Spleen (tissue), 11 donors: ENCODE measurements at regions not wholly inside any gene's neighbourhood (a gene's known extent, or its start where the extent isn't known, plus 50 kb on each side); places are given as distances from the start of the nearest gene placed in this dataset.

Source experiments
- DNase-seq: peaks from one replicate; pipeline ENCODE4 v3.0.0-alpha.2; 2020
- H3K27ac ChIP-seq, 8 donors: fragments of 200-600 bp; sonication (generic) in 7 of 8; 1 replicate in 4 of 8; 2 replicates in 4 of 8; pipeline versions ENCODE4 v1.5.0 to v1.8.0; 2016 to 2021; ENCODE audit warnings: inconsistent platforms in 4 of 8, mild to moderate bottlenecking in 4 of 8, moderate library complexity in 1 of 8
- H3K27me3 ChIP-seq, 7 donors: fragments of 200-600 bp; sonication (generic) in 6 of 7; replicated peaks in 1 of 7; 1 replicate in 4 of 7; 2 replicates in 3 of 7; pipeline versions ENCODE4 v1.5.0 to v1.8.0; 2016 to 2021; ENCODE audit warnings: inconsistent platforms in 3 of 7, mild to moderate bottlenecking in 1 of 7
- H3K36me3 ChIP-seq, 6 donors: fragments of 200-600 bp; sonication (generic) in 5 of 6; 1 replicate in 4 of 6; 2 replicates in 2 of 6; pipeline versions ENCODE4 v1.5.0 to v1.8.0; 2016 to 2021; ENCODE audit warnings: inconsistent platforms in 2 of 6
- H3K4me1 ChIP-seq, 6 donors: fragments of 200-600 bp; sonication (generic) in 5 of 6; 1 replicate in 3 of 6; 2 replicates in 3 of 6; pipeline versions ENCODE4 v1.5.0 to v1.8.0; 2016 to 2021; ENCODE audit warnings: inconsistent platforms in 3 of 6
- H3K4me3 ChIP-seq, 8 donors: fragments of 200-600 bp; sonication (generic) in 7 of 8; 1 replicate in 4 of 8; 2 replicates in 4 of 8; pipeline versions ENCODE4 v1.5.0 to v1.8.0; 2016 to 2021; ENCODE audit warnings: inconsistent platforms in 4 of 8, mild to moderate bottlenecking in 4 of 8, moderate library complexity in 2 of 8
- H3K9me3 ChIP-seq, 8 donors: fragments of 200-600 bp; sonication (generic) in 7 of 8; 1 replicate in 4 of 8; 2 replicates in 4 of 8; pipeline versions ENCODE4 v1.5.0 to v1.8.0; 2016 to 2021; ENCODE audit warnings: inconsistent platforms in 4 of 8
- POLR2A ChIP-seq, 3 donors: fragments of 450-650 bp; IDR thresholded peaks; one replicate each; pipeline ENCODE4 v1.5.1; 2017; ENCODE audit warnings: antibody characterized with exemption in 3 of 3, mild to moderate bottlenecking in 1 of 3
- POLR2AphosphoS5 ChIP-seq, 3 donors: sonication (generic); formaldehyde crosslinking; IDR thresholded peaks; one replicate each; pipeline ENCODE4 v1.5.1; 2017; ENCODE audit warnings: antibody characterized with exemption in 3 of 3
- WGBS, 5 donors: extraction: QIAGEN DNeasy Blood & Tissue Kit in 3 of 5; methylation state at CpG; one replicate each; pipeline versions ENCODE4 v1.1.5 to v1.1.7; 2013 to 2018; 5-methylcytosine and 5-hydroxymethylcytosine counted together
- intact Hi-C: fragments of 100-400 bp; cut with DNase I; formaldehyde crosslinking; loops from one replicate; pipeline ENCODE4 v1.15.0; 2023; ENCODE audit warnings: low total_unique reads
- TF ChIP-seq, protein P1 (sequence below), 11 experiments: fragments of 200-600 bp in 7 of 11; fragments of 450-650 bp in 4 of 11; sonication (generic) in 4 of 11; IDR thresholded peaks in 8 of 11; conservative IDR thresholded peaks in 3 of 11; 1 replicate in 7 of 11; 2 replicates in 4 of 11; pipeline versions ENCODE4 v1.4.0 to v1.8.0; 2016 to 2021; ENCODE audit warnings: antibody characterized with exemption in 11 of 11, inconsistent platforms in 4 of 11, mild to moderate bottlenecking in 1 of 11
- donor health status: healthy with polysubstance abuse.
- donor health status: DM: no; HTN: no; CAD: no; lungs with moderate emphysema.
- donor health status: DM: no; HTN: no; CAD: no.
- donor health status: Bipolar disorder and iron deficiency.
- donor health status: healthy.
- donor health status: DM: no; HTN: no; CAD: no.
- donor health status: DM: yes; HTN: yes; CAD: no.

- no peak for DNase-seq
- no peaks in the 10 kb centered on the region for H3K9me3 ChIP-seq
- H3K4me1 ChIP-seq, result no peaks in the 10 kb centered on the region
- H3K27ac ChIP-seq, result no peak overlapping the region
- intact Hi-C loops, result no loop called here
- TF ChIP-seq, protein P1, sequence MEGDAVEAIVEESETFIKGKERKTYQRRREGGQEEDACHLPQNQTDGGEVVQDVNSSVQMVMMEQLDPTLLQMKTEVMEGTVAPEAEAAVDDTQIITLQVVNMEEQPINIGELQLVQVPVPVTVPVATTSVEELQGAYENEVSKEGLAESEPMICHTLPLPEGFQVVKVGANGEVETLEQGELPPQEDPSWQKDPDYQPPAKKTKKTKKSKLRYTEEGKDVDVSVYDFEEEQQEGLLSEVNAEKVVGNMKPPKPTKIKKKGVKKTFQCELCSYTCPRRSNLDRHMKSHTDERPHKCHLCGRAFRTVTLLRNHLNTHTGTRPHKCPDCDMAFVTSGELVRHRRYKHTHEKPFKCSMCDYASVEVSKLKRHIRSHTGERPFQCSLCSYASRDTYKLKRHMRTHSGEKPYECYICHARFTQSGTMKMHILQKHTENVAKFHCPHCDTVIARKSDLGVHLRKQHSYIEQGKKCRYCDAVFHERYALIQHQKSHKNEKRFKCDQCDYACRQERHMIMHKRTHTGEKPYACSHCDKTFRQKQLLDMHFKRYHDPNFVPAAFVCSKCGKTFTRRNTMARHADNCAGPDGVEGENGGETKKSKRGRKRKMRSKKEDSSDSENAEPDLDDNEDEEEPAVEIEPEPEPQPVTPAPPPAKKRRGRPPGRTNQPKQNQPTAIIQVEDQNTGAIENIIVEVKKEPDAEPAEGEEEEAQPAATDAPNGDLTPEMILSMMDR (IDR thresholded peaks at IDR 0.05 in 8 of 11, conservative IDR thresholded peaks at IDR 0.05 in 3 of 11), result no peak
- TF ChIP-seq POLR2AphosphoS5 (IDR thresholded peaks at IDR 0.05), result no peak
- no peak for TF ChIP-seq POLR2A (IDR thresholded peaks at IDR 0.05)
- no peaks in the 10 kb centered on the region for H3K27me3 ChIP-seq
- 86 to 90% (median 88%) methylated on average over 11 of the region's 11 CpGs for WGBS, 5 donors
- no peaks in the 10 kb centered on the region for H3K36me3 ChIP-seq
- no peak overlapping the region for H3K4me3 ChIP-seq
Measured at GRCh38 chr15:81930582-81931369, 115.0 kb downstream of the MEX3B start.

- DNase-seq, result no peak
- Histone ChIP-seq H3K27me3 (no peaks in the 10 kb centered on the region), H3K27ac (no peak overlapping the region), H3K36me3 (no peaks in the 10 kb centered on the region), H3K4me3 (no peak overlapping the region), H3K9me3 (no peaks in the 10 kb centered on the region), H3K4me1 (no peaks in the 10 kb centered on the region)
- WGBS, 5 donors, result 81 to 92% (median 87%) methylated on average over 3 of the region's 3 CpGs
- intact Hi-C loops, result no loop called here
- TF ChIP-seq, protein P1 (IDR thresholded peaks at IDR 0.05 in 8 of 11, conservative IDR thresholded peaks at IDR 0.05 in 3 of 11), result no peak
- TF ChIP-seq POLR2A (IDR thresholded peaks at IDR 0.05), result no peak
- no peak for TF ChIP-seq POLR2AphosphoS5 (IDR thresholded peaks at IDR 0.05)
Measured at GRCh38 chr15:81929557-81929956, 116.3 kb downstream of the MEX3B start.

DNA sequence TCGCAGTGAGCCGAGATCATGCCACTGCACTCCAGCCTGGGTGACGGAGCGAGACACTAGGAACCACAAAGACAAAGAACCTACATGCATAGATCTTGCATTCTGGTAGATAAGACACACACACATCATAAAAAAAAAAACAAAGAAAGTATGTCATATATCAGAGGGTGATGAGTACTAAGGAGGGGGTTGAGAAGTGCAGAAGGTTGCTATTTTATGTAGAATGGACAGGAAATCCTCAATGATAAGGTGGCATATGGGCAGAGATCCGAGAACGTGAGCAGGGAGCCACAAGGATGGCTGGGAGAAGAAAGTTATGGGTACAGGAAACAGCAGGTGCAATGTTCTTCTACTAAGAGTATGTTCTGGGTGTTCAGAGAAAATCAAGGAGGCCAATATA is 118.8 kb downstream of the MEX3B start:
- WGBS, 5 donors, result 76 to 83% (median 82%) methylated on average over 6 of the region's 6 CpGs
- H3K9me3 ChIP-seq, result peaks cover 0 to 8% (median under 1%) of the 10 kb centered on the region in 8 donors

GRCh38 chr15:81924729-81925128 is 121.1 kb downstream of the MEX3B start:
- intact Hi-C loops, result no loop called here
- peaks cover 0 to 28% (median 22%) of the 10 kb centered on the region in 8 donors for H3K9me3 ChIP-seq
- H3K4me3 ChIP-seq, result no peak overlapping the region
- no peak overlapping the region for H3K27ac ChIP-seq
- no peak for DNase-seq
- H3K36me3 ChIP-seq, result no peaks in the 10 kb centered on the region
- H3K27me3 ChIP-seq, result no peaks in the 10 kb centered on the region
- TF ChIP-seq POLR2AphosphoS5 (IDR thresholded peaks at IDR 0.05) (no peak), POLR2A (IDR thresholded peaks at IDR 0.05) (no peak)
- TF ChIP-seq, protein P1 (IDR thresholded peaks at IDR 0.05 in 8 of 11, conservative IDR thresholded peaks at IDR 0.05 in 3 of 11), result no peak
- no peaks in the 10 kb centered on the region for H3K4me1 ChIP-seq
- WGBS, 5 donors, result 87 to 92% (median 89%) methylated on average over 4 of the region's 4 CpGs

More for the DNA sequence above, 118.8 kb downstream of the MEX3B start:
- Histone ChIP-seq H3K36me3 (no peaks in the 10 kb centered on the region), H3K27ac (no peak overlapping the region), H3K4me3 (no peak overlapping the region), H3K4me1 (no peaks in the 10 kb centered on the region), H3K27me3 (no peaks in the 10 kb centered on the region)
- intact Hi-C loops, result no loop called here
- TF ChIP-seq, protein P1 (IDR thresholded peaks at IDR 0.05 in 8 of 11, conservative IDR thresholded peaks at IDR 0.05 in 3 of 11), result no peak
- TF ChIP-seq POLR2A (IDR thresholded peaks at IDR 0.05) (no peak), POLR2AphosphoS5 (IDR thresholded peaks at IDR 0.05) (no peak)
- no peak for DNase-seq
